ENCODE measurements at regions not wholly inside any gene's neighbourhood (a gene's known extent, or its start where the extent isn't known, plus 50 kb on each side); places are given as distances from the start of the nearest gene placed in this dataset.

- intact Hi-C loops (cut with micrococcal nuclease), result no loop called here
Observed at GRCh38 chr15:81608309-81608829, 234.4 kb upstream of the TMC3 start.

DNA sequence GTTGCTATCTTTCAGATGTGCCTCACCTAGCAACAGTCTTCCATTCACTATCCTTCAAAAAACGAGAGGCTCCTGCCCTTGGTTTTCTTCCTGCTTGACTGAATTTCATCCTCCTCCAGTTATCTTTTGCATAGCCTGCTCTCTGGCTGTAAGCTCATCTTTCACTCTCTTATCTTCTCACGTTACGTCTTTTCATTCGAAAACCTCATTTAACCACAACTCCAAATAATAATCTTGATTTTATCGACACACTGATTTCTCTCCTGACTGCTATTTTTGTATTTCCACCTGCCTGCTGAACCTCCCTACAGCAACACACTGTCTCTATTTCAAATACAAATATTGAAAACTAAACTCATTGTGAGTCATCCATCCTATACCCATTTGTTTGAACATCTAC lies 230.7 kb upstream of the TMC3 start:
- intact Hi-C loops (cut with micrococcal nuclease), result no loop called here

GRCh38 chr15:81596159-81596865 lies 222.3 kb upstream of the TMC3 start:
- intact Hi-C loops (cut with micrococcal nuclease), result no loop called here

DNA sequence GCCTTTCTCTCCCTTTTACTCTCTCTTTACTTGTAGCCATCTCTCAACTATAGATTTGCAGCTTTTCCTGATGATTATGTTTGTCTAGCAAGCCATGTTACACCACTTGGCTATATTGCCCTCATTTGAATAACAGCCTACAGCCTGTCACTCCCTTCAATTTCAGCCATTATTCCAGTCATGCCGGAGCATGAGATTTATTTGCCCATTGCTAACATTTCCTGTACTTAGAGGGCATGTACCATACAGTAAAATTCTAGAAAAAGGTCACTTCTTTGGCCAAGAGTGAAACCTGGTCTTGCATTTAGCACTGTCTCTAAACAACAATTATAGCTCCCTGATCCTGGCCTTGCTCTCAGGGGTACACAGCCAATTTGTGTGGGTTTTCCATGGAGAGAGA lies 221.7 kb upstream of the TMC3 start:
- intact Hi-C loops (cut with micrococcal nuclease), result no loop called here

GRCh38 chr15:81589671-81590070 lies 215.7 kb upstream of the TMC3 start:
- intact Hi-C loops (cut with micrococcal nuclease), result no loop called here

GRCh38 chr15:81575436-81576123 lies 201.6 kb upstream of the TMC3 start:
- intact Hi-C loops (cut with micrococcal nuclease), result no loop called here

GRCh38 chr15:81573098-81573746 lies 199.2 kb upstream of the TMC3 start:
- intact Hi-C loops (cut with micrococcal nuclease), result no loop called here

- intact Hi-C loops (cut with micrococcal nuclease), result no loop called here
Observed at GRCh38 chr15:81572190-81572589, 198.2 kb upstream of the TMC3 start.

DNA sequence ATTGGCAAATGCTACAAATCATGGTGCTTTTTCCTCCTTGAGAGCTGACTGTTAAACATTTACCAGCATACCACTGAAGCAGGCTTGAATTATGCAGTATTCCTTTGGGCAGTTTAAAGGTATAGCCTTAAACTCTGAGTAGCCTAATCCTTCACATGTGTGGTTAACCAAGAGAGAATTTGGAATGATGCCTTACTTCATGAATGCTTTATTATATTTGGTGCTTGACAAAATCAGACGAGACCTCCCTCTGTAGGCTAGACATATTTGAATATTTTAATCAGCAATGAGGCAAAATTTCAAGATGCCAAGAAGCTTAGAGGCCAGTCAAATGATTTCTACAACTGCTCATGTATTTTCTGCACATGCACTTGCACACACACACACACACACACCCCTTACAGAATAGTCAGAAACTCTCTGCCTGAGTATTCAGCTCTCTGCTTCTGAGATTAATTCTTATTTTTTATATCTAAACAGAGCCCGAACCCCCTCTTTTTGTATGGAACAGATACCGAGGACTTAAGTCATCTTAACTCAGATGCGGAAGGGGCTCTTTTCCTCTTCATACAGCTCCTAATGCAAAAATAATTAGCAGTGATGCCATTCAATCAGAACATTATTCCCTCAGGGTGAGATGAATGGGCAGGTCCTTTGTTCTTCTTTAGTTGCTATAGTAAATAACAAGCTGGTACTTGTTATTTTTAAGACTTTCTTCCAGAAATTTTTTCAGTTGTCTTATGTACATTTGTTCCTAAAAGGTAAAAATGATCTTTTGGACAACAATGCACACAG lies 195.5 kb upstream of the TMC3 start:
- intact Hi-C loops (cut with micrococcal nuclease), result no loop called here

DNA sequence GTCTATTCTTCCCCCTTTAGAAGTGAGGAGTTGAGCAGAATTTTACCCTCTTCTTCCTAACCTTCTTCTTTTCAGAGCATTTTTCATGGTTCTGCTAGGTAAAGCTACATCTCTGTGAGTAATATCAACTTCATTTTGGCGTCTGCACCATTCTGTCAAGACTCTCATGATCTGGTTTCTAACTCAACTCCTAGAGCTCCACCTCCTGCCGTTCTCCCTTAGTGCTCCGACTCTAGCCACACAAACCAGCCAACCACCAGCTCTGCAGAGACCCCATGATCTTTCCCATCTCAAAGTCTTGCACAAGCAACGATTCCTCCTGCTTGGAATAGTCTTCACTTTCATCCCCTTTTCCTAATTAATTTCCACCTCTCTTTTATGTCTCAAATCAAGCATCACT lies 193.9 kb upstream of the TMC3 start:
- intact Hi-C loops (cut with micrococcal nuclease), result no loop called here

- intact Hi-C loops (cut with micrococcal nuclease), result no loop called here
Observed at GRCh38 chr15:81562986-81563385, 189.0 kb upstream of the TMC3 start.

DNA sequence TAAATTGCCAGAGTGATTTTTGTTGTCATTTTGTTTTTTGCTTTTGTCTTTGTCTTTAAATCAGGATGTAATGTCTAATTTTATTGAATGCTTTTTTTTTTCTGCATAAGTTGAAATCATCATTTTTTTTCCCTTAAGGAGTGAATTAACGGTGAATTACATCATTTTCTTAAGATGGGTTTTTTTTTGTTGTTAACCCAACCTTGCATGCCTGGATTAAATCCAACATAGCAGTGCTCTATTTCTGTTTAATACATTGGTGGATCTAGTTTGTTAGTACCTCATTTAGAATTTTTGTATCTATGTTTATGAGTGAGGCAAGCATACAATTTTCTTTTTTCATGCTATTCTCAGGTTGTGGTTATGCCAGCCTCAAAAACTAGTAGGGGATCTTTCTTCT lies 186.4 kb upstream of the TMC3 start:
- intact Hi-C loops (cut with micrococcal nuclease), result no loop called here

DNA sequence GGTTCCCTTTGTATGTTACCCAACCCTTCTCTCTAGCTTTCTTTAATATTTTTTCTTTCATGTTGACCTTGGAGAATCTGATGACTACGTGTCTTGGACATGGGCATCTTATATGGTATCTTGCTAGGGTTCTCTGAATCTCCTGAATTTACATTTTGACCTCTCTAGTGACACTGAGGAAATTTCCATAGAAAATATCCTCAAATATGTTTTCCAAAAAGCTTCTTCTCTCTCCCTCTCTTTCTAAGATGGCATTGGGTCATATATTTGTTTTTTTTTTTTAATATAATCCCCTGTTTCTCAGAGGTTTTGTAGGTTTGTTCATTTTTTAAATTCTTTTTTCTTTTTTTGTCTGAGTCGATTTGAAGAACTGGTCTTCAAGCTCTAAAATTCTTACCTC lies 184.0 kb upstream of the TMC3 start:
- intact Hi-C loops (cut with micrococcal nuclease), result no loop called here

DNA sequence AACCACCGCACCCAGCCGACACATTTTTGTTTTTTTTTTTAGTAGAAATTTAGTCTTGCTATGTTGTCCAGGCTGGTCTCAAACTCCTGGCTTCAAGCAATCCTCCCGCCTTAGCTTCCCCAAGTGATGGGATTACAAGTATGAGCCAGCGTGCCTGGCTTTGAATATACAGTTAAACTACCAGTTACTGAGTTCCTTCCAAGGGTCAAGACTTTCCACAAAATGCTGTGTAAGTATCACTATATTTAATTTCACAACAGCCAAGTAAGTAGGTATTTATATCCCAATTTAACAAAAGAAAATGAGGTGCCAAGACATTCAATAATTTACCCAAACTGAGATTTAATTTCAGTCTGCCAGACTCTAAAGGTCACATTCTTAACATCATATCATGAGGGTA lies 181.3 kb upstream of the TMC3 start:
- intact Hi-C loops (cut with micrococcal nuclease), result no loop called here

DNA sequence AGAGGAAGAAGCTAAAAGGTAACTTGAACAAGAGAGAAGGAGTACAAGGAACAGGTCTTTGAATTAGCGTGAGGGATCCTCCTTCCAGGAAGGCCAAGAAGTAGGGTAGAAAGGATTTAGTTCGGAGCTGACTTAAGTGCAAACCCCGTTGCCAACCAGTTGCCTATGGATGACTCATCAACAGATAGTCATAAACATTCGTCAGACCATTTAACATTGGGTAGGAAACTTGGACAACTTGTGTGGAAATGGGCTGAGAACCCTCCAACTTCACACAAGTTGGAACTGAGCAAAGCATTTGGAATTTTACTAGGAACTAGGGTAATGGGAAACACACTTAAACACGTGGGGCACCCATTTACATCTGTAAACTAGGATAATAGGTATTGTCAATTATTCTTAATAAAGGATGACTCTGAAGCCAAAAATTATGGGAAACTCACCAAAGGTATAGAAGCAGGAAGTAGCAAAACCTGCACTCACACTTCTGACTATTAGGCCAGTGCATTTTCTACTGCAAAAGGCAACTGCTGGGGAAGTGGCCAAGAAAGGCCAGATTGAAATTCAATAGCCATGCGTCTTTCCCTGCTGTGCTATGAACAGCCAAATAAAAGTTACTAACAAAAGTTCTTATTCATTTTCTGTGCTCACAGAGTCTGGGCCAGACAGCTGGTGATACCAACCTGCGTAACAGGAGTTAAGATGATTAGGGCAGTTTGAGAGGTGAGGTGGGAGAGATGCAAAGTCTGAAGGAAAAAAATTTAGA lies 174.5 kb upstream of the TMC3 start:
- intact Hi-C loops (cut with micrococcal nuclease), result no loop called here

- intact Hi-C loops (cut with micrococcal nuclease), result no loop called here
Observed at GRCh38 chr15:81547521-81548132, 173.6 kb upstream of the TMC3 start.

DNA sequence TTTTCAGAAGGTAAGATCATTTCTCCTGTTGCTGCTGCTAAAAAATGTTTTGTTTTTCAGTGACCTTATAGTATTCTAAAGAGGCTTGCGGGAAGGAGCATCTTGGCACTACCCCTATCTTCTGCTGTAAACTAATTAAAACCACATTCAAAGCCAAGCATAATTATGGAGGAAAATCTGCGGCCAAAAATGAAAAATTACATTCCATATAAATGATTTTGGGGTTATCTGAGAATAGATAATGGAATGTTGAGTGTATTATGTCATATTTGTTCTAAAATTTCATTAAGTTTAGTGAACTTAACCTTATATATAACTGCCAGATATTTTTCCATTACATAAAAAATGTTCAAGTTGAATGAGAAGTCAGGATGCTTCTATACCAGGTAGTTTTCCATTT lies 170.4 kb upstream of the TMC3 start:
- intact Hi-C loops (cut with micrococcal nuclease), result no loop called here

- intact Hi-C loops (cut with micrococcal nuclease), result no loop called here
Observed at GRCh38 chr15:81540909-81541308, 166.9 kb upstream of the TMC3 start.

DNA sequence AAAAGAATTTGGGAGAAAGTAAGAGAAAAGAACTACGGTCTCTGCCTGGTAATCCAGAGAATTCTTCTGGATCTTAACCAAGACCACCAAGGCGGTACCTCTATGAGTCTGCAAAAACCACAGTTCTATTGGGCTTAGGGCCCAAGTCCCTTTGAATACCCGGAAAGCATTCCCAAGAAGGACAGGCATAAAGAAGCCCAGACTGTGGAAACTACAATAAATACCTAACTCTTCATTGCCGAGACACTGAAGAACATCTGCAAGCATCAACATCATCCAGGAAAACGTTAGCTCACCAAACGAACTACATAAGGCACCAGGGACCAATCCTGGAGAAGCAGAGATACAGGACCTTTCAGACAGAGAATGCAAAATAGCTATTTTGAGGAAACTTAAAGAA lies 162.3 kb upstream of the TMC3 start:
- intact Hi-C loops (cut with micrococcal nuclease), result no loop called here

DNA sequence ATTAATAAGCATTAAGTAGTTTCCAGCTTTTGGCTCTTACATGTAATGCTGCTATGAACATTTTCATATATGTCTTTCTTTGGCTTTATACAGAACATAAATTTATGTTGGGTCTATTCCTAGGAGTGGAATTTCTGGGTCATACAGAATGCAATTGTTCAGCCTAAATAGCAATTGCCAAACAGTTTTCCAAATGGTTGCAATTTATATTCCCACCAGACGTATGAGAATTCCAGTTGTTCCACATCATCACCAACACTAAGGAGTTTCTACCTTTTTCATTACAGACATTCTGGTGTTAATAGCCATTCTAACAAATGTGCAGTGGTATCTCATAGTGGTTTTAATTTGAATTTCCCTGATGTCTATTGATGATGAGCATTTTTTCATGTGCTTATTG lies 160.1 kb upstream of the TMC3 start:
- intact Hi-C loops (cut with micrococcal nuclease), result no loop called here

GRCh38 chr15:81532001-81532400 lies 158.0 kb upstream of the TMC3 start:
- intact Hi-C loops (cut with micrococcal nuclease), result no loop called here
